H1 (cell line): ENCODE measurements at regions not wholly inside any gene's neighbourhood (a gene's known extent, or its start where the extent isn't known, plus 50 kb on each side); places are given as distances from the start of the nearest gene placed in this dataset.

ENCODE experiments used
- CBX5 ChIP-seq: fragments of 300-800, 300-1000 bp; sonication (generic); IDR thresholded peaks from 2 replicates; pipeline ENCODE4 v1.7.1; 2016; ENCODE audit warnings: antibody characterized with exemption, low read length, low read depth
- EP300 ChIP-seq, 2 experiments: IDR thresholded peaks; 1 replicate in 1 of 2; 2 replicates in 1 of 2; pipeline ENCODE4 v1.6.1; 2011 to 2012; ENCODE audit warnings: low read depth in 2 of 2, low read length in 2 of 2, mild to moderate bottlenecking in 2 of 2, borderline replicate concordance in 1 of 2, inconsistent platforms in 1 of 2, moderate library complexity in 1 of 2
- EZH2 ChIP-seq: fragments of 200-600 bp; sonication (generic); IDR thresholded peaks from 2 replicates; pipeline ENCODE4 v1.7.1; 2012; ENCODE audit warnings: low read depth, mild to moderate bottlenecking, moderate library complexity, low read length, inconsistent platforms; ENCODE audit not compliant: severe bottlenecking
- GABPA ChIP-seq: IDR thresholded peaks from 2 replicates; pipeline ENCODE4 v1.6.1; 2011; ENCODE audit warnings: mild to moderate bottlenecking, low read length, moderate library complexity, borderline replicate concordance; ENCODE audit not compliant: insufficient read depth
- KDM1A ChIP-seq: fragments of 200-600, 300-600 bp; sonication (generic); IDR thresholded peaks from 2 replicates; pipeline ENCODE4 v1.7.1; 2016; ENCODE audit warnings: mild to moderate bottlenecking, low read length, borderline replicate concordance
- MAFK ChIP-seq: IDR thresholded peaks from 2 replicates; pipeline ENCODE4 v1.6.1; 2012; ENCODE audit warnings: low read depth, mild to moderate bottlenecking, improper control_type of control experiment, low read length
- MAX ChIP-seq: IDR thresholded peaks from 2 replicates; pipeline ENCODE4 v1.6.1; 2012; ENCODE audit warnings: inconsistent platforms
- PHF8 ChIP-seq: fragments of 200-600 bp; sonication (generic); conservative IDR thresholded peaks from 2 replicates; pipeline ENCODE4 v1.7.1; 2012; ENCODE audit warnings: low read depth, mild to moderate bottlenecking, inconsistent platforms, low read length, moderate library complexity
- POLR2A ChIP-seq, 2 experiments: IDR thresholded peaks; 1 replicate in 1 of 2; 2 replicates in 1 of 2; pipeline ENCODE4 v1.6.1; 2011; ENCODE audit warnings: low read depth in 2 of 2, low read length in 2 of 2, mild to moderate bottlenecking in 2 of 2; ENCODE audit errors: control extremely low read depth in 1 of 2
- RAD21 ChIP-seq, 2 experiments: IDR thresholded peaks in 1 of 2; conservative IDR thresholded peaks in 1 of 2; 2 replicates each; pipeline ENCODE4 v1.6.1; 2011; ENCODE audit warnings: low read depth in 2 of 2, low read length in 2 of 2, improper control_type of control experiment in 1 of 2, inconsistent platforms in 1 of 2, mild to moderate bottlenecking in 1 of 2, moderate library complexity in 1 of 2
- RXRA ChIP-seq: IDR thresholded peaks from 2 replicates; pipeline ENCODE4 v1.6.1; 2011; ENCODE audit warnings: low read depth, mild to moderate bottlenecking, low read length, moderate library complexity; ENCODE audit not compliant: insufficient read depth
- ZNF274 ChIP-seq: IDR thresholded peaks from 2 replicates; pipeline ENCODE4 v1.7.0; 2012; ENCODE audit warnings: low read length, borderline replicate concordance; ENCODE audit errors: extremely low read depth
- TF ChIP-seq, protein P1 (sequence below), 3 experiments: IDR thresholded peaks; 1 replicate in 2 of 3; 2 replicates in 1 of 3; pipeline versions ENCODE4 v1.5.1 to v1.6.1; 2011; ENCODE audit warnings: low read length in 3 of 3, mild to moderate bottlenecking in 3 of 3, inconsistent platforms in 2 of 3, low read depth in 1 of 3, moderate library complexity in 1 of 3; ENCODE audit not compliant: insufficient read depth in 1 of 3; ENCODE audit errors: control extremely low read depth in 1 of 3
- TF ChIP-seq, protein P2 (sequence below): IDR thresholded peaks from 2 replicates; pipeline ENCODE4 v1.6.1; 2012; ENCODE audit warnings: low read length, inconsistent platforms

- no peak for TF ChIP-seq MAFK
- TF ChIP-seq POLR2A (IDR thresholded peaks at IDR 0.05; ENCODE audit: control extremely low read depth in 1 of 2, low read depth in 2 of 2, low read length in 2 of 2), result no peak
- no peak for TF ChIP-seq PHF8
- no peak for TF ChIP-seq RAD21 (IDR thresholded peaks at IDR 0.05 in 1 of 2, conservative IDR thresholded peaks at IDR 0.05 in 1 of 2; ENCODE audit: low read depth in 2 of 2, low read length in 2 of 2)
- no peak for TF ChIP-seq MAX
- TF ChIP-seq, protein P1, sequence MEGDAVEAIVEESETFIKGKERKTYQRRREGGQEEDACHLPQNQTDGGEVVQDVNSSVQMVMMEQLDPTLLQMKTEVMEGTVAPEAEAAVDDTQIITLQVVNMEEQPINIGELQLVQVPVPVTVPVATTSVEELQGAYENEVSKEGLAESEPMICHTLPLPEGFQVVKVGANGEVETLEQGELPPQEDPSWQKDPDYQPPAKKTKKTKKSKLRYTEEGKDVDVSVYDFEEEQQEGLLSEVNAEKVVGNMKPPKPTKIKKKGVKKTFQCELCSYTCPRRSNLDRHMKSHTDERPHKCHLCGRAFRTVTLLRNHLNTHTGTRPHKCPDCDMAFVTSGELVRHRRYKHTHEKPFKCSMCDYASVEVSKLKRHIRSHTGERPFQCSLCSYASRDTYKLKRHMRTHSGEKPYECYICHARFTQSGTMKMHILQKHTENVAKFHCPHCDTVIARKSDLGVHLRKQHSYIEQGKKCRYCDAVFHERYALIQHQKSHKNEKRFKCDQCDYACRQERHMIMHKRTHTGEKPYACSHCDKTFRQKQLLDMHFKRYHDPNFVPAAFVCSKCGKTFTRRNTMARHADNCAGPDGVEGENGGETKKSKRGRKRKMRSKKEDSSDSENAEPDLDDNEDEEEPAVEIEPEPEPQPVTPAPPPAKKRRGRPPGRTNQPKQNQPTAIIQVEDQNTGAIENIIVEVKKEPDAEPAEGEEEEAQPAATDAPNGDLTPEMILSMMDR (IDR thresholded peaks at IDR 0.05; ENCODE audit: control extremely low read depth in 1 of 3, insufficient read depth in 1 of 3, low read depth in 1 of 3, low read length in 3 of 3), result no peak
- no peak for TF ChIP-seq CBX5
- TF ChIP-seq ZNF274, result no peak
- TF ChIP-seq, protein P2, sequence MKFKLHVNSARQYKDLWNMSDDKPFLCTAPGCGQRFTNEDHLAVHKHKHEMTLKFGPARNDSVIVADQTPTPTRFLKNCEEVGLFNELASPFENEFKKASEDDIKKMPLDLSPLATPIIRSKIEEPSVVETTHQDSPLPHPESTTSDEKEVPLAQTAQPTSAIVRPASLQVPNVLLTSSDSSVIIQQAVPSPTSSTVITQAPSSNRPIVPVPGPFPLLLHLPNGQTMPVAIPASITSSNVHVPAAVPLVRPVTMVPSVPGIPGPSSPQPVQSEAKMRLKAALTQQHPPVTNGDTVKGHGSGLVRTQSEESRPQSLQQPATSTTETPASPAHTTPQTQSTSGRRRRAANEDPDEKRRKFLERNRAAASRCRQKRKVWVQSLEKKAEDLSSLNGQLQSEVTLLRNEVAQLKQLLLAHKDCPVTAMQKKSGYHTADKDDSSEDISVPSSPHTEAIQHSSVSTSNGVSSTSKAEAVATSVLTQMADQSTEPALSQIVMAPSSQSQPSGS, result no peak
- TF ChIP-seq GABPA, result no peak
- no peak for TF ChIP-seq KDM1A
- TF ChIP-seq RXRA, result no peak
- no peak for TF ChIP-seq EP300 (IDR thresholded peaks at IDR 0.05; ENCODE audit: borderline replicate concordance in 1 of 2, low read depth in 2 of 2, low read length in 2 of 2)
- no peak for TF ChIP-seq EZH2
These were observed 521.5 kb downstream of the PDCD6IP start for GRCh38 chr3:34319881-34320280.
